Stimulated activated CD8-positive, alpha-beta memory T cell treated with anti-CD3 and anti-CD28 coated beads, Interleukin-15, amount 100 ng/mL, for 1 hour (primary cell): ENCODE measurements at regions not wholly inside any gene's neighbourhood (a gene's known extent, or its start where the extent isn't known, plus 50 kb on each side); places are given as distances from the start of the nearest gene placed in this dataset.

Experiments used
- DNase-seq: peaks from one replicate; pipeline ENCODE4 v3.0.0-alpha.2; 2020; ENCODE audit warnings: low read depth

DNA sequence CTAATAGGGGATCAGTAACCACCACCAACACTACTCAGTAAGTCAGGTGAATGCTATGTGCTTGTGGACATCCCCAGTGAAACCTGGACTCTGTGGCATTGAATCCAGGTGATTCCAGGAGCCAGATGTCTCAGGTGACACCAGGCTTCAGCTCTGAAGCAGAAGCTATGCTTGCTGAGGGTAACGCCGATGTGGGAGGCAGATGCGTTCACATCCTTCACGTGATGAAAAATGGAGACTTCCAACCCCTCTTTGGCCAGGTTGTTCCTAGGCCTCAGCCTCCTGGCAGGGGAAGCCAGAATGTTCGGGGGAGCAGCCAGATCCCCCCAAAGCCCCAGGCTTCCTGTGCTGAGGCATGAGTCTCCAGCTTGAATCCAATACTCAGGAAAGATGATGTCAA is 209.8 kb upstream of the PDE10A start:
- no peak for DNase-seq

DNA sequence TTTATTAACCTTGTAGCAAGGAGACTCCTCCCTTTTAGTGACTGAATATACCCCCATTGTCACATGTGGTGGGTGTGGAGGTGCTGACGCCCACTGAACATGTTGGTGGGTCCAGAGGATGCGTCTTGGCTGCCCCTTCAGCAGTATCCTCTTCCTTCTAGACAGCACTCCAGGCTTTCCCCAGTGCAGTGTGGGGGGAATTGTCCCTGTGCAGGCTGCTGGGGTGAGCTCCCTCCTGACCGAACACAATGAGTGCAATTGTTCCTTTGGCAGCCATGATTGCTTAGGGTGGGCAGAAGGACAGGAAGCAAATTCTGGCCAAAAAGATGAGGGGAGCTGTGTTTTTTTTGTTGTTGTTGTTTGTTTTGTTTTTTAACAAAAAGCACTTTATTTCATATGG is 209.3 kb upstream of the PDE10A start:
- DNase-seq, result no peak

DNA sequence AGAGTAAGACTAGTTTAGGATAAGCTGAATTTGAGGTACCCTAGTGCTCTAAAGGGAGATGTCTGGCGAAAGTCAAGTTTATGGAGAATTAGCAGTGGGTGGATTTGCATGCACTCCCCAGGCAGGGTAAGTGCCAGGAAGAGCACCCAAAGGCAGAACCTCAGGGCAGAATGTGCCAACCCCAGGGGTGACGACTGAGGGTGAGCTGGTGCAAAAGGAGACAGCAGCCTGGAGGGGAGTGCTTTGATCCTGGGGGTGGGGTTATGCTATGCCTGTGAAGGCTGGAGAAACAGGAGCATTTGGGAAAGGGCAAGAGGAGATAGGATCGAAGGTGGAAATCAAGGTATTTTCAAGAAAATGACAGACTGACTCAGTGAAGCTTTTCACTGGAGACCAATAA is 208.5 kb upstream of the PDE10A start:
- DNase-seq, result no peak

DNA sequence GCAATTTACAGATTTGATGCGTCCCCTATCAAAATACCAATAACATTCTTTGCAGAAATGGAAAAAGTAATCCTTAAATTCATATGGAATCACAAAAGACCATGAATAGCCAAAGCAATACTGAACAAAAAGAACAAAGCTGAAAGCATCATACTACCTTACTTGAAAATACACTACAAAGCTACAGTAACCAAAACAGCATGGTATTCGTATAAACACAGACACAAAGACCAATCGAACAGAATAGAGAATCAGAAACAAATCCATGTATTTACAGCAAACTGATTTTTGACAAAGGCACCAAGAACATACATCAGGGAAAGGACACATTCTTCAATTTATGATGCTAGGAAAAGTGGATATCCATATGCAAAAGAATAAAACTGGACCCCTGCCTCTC is 206.5 kb upstream of the PDE10A start:
- DNase-seq, result no peak

DNA sequence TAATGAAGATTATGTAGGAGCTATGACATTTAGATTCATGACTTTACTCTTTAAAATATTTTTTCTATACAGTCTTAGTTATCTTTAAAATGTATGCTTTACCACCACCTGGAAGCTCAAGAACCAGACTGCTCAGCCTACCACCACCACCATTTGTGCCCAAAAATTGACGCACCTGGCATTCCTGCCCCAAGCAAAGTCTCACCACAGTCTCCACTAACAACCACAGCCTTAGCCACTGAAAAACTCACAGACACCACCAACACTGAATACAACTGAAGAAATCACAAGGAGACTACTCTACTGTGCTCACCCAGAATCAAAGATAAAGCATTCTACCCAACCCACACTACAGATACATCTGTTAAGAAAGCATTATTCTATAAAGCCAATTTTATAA is 201.9 kb upstream of the PDE10A start:
- no peak for DNase-seq

DNA sequence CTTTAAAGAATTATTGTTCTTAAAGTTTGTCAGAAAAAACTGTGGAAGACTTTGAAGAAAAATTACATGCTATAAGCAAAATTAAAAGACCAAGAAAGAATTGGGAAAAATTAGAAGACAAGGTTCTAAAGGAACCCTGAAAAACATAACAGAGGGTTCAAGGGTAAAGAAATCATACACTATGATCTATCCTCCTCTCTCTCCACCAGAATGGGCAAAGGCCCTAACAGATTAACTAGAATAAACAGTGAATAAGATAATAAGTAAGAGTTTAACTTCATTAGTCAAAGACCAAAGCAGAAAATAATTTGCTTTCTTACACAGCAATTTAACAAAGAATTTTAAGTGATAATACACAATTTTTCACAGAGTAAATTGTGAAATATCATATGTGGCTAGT is 201.2 kb upstream of the PDE10A start:
- DNase-seq, result no peak

DNA sequence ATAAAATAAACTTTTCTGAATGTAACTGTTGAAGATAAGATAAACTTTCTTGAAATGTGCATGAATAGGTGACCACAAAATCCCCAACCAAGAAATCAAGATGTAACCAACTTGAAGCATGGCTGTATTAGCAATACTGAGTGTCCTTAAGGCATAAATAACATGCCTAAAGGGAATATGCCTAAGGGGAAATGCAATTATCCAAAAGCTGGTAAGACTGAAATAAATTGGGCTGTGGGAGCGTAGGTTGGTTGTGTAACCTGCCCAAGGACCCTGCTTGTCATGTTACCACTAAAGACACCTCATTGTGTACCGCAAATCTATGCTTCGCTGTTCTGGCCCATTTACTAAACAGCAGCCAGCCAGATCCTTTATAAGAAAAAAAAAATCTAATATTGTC is 200.8 kb upstream of the PDE10A start:
- DNase-seq, result no peak

DNA sequence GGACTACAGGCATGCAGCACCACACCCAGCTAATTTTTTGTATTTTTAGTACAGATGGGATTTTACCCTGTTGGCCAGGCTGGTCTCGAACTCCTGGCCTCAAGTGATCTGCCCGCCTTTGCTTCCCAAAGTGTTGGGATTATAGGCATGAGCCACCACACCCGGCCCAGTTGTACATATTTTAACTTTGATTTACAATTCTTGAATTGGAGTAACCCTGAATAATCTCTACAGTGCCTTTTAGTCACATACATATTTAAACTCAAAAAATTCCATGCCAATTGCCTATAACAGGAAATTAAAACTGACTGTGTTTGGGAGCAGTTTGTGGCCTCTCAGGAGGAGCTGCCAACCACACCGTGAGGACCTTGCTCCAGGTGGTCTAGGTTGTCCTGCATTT is 199.8 kb upstream of the PDE10A start:
- DNase-seq, result no peak

DNA sequence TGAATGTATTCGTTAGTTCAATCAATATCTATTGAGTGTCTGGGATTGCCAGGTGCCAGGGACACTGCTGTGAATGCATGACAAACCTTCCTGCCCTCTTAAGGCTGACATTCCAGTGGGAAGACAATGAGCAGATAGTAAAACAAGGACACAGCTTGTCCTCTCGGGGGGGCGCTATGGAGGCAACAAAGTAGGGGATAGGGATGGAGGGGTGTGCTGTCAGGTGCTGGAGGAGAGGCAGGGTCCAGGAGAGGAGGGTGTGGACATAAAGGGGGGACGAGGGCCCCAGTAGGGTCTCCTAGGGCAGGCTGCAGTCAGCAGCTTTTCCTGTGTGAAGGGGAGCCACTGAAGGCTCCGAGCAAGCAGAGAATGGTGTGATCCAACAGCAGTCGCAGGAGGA is 198.2 kb upstream of the PDE10A start:
- DNase-seq, result no peak

DNA sequence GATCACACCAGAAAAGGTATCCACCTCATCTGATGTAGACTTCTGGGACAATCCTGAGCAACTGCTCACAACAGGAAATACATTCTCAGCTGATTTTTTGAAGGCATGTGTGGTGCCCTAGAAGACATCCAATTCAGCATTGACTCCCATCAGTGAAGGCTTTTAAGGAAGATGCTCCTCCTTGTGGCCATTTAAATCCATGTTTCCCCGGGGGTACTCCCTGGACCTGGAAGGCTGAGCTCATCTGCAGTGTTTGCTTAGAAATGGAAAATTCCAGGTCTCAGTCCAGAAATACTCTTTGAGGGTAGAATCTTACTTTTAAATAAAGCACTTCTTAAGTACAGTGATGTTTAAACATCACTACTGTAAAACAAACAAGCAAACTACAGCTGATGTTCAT is 195.5 kb upstream of the PDE10A start:
- no peak for DNase-seq

DNA sequence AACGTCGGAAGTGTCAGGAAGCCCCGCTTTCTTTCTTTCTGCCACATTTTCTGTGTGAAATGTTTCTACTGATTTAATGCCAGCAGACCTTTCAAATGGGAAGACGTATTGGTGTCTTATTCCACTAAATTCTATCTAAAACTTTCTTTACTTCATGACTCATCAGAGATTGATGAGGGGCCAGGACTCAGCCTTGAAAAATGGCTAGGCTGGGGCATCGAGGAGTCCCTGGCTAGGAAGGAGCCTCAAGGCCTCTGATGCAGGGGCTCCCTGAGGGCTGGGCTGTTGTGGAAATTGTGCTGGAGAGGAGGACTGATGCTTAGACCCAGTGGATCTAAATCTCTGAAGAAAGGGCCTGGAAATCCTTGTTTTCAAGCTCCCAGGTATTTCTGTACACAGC is 192.8 kb upstream of the PDE10A start:
- DNase-seq, result no peak

DNA sequence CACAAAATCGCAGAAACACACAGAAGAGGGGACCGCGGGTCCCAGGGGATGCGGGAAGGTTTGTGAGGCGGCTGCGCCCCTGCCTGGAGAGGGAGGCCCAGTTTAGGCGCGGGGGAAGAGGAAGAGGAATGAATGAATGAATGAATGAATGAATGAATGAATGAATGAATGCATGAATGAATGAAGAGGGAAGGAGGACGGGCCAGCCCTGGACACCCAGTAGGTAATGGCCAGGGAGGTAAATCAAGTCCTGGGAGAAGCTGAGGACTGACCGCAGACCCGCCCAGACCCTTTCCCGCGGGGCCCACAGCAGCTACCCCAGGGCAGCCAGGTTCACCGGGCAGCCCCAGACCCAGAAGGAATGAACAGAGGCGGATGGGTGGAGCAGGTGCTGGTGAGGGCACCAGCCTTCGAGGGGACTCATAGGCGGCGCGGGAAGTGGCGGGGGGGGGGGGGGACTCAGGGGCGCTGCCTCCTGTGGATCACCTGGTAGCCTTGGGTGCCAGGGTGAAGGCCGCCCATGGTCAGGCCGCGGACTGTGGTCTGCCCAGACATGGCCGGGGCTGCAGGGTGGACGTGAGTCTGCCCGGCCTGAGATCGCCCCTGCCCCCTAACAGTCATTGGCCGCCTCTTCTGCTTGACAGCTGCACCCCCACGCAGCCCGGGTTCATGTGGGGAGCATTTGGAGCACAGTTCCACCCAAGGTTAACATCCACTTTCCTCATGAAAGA is 192.0 kb upstream of the PDE10A start:
- DNase-seq, result no peak

DNA sequence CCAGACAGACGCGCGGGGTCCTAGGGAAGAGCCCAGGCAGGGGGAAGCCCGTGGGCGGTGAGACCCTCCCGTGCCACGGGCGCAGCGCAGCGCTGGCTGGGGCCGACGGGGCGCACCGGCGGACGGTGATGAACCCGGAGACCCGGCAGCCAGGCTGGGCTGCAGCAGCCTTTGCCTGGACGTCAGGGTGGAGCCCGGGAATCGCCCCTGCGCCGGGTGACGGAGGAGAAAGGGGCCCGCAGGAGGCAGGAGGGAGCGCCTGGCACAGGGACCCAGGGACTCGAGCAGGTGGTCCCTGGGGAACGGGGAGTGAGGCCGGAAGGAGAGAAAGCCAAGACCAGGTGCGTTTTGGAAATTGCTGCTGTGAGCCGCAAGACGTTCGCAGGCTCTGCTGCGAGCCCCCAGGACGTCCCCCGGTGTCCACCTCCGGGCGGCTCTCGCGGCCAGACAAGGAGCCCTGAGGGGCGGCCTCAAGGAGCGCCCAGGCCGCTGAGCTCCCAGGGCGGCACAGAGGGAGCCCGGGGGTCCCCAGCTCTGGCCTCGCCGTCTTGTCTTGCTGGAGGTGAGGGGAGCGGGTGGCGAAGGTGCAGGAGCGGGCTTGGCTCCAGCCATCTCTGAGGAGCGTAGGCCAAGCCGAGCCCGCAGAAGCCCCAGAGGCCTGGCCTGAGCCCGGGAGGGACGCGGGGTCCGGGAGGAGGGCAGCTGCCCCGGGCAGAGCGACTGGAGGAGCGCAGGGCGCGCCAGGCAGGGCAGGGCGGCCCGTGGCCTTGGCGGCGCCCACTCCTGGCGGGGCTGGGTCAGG is 191.2 kb upstream of the PDE10A start:
- DNase-seq, result no peak

DNA sequence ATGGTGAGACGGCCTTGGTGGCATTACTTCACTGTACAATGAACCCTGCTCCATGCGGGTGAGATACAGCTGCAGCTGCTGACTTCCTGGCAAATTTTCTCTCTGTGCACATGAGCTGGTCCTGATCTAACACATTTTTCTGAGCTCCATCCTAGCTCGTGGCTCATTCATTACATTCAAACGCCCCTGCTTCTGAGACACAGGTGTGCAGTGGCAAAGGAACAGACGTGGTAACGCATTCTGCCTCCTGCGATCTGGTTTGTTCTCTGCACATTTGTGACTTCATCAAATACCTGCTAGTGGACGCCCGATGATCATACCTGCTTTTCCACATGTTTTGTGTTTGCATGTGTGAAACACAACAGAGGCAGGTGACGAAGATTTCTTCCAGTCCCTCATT is 189.6 kb upstream of the PDE10A start:
- DNase-seq, result no peak

DNA sequence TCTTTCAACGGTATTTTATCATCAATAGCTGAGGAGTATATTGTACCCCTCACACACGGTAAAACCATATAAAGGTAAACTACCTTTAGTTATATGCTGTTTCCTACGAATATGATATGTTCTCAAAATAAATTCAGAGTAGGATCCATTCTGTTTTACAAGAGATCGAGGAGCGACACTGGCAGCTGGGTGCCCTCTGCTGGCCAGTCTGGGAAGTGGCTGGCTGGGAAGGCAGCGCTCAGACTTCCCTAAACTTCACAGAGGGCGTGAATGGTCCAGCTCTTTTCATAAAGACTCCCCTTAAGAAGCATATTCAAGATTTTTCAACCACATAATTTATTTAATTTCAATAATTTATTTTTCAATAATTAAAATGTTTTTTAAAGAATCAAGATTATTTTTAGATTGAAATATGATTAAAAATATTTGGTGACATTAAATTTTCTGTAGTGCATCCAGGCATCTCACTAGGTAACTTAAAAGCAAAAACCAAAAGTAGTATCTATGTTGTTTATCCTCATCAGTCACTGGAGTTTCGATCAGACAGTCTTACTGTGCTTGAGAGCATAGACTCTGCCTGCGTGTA is 187.5 kb upstream of the PDE10A start:
- DNase-seq, result peak; percentile 29

DNA sequence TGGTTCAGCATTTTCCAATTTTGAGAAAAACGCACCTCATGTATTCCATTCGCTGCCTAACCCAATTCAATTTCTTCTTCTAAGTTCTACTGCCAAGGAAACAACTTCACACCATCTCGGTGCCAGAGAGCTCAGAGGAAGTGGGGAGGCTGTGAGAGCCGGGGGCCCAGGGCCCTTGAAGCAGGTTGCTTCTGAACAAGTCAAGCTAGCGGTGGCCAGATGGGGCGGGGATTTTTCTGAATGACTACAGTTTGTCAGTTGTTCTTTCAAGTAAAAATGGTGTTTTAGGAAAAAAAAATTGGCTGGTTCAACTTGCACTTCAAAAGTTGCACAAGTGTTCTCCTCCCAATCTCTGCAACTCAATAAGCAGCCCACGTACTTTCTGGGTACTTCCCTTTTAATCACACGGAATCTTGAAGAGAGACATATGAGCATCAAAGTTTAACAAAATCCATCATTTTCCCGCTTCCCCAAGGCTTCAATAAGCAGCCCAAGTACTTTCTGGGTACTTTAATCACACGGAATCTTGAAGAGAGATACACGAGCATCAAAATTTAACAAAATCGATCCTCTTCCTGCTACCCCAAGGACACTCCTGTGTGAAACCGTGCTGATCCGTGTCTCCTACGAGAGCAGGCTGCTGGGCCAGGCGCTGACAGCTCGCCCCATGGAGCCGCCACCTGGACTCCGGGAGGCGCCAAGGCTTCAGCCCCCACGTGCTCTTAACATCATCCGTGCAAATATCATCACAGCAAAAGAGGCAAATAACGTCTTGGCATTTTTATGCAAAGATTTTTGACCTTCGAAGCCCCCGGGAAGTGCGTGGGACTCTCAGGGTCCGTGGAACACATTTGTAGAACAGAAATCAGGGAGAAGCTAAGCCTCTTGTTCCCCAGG is 186.7 kb upstream of the PDE10A start:
- DNase-seq, result no peak

DNA sequence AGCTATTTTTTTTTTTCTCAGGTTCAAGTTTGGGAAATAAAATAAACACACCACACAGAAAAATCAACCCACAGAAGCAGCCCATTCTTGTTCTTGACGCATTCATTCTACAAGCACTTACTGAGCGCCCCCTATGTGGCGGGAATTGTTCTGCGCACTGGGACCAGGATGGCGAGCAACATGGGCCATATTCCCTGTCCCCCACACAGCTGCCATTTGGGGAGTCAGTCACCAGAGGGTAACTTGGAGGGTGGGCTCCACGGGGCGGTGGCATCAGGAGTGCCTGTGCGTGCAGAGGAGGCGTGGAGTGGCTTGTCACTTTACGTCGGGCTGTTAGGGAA is 185.0 kb upstream of the PDE10A start:
- no peak for DNase-seq

DNA sequence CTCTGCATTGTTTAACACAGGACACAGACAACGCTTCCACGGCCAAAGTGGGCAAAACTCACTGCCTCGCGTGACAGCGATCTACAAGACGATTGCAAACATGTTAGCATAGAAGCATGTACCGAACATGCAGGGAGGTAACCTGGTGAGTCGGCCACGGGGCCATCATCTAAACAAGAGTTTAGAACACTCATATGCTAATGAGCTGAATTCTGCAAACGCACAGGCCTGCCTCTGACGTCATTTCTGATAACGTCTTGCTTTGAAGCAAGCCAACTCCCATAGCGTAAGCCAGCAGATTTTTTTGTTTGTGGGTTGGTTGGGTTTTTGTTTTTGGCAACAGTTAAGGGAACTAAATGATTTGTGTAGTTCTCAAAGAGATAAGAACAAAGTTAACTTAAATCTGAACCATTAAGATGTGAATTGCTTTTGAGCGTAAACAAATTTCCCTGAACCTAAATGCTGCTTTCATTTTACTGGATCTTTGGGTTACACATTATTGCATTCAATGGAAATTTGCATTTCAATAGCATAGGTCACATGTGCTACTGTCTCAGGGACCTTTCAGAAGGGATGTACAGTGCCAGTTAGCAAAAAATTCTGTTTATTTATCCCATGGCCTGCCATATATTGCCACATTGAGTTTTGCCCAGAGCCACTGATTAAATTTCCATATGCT is 184.5 kb upstream of the PDE10A start:
- DNase-seq, result no peak

DNA sequence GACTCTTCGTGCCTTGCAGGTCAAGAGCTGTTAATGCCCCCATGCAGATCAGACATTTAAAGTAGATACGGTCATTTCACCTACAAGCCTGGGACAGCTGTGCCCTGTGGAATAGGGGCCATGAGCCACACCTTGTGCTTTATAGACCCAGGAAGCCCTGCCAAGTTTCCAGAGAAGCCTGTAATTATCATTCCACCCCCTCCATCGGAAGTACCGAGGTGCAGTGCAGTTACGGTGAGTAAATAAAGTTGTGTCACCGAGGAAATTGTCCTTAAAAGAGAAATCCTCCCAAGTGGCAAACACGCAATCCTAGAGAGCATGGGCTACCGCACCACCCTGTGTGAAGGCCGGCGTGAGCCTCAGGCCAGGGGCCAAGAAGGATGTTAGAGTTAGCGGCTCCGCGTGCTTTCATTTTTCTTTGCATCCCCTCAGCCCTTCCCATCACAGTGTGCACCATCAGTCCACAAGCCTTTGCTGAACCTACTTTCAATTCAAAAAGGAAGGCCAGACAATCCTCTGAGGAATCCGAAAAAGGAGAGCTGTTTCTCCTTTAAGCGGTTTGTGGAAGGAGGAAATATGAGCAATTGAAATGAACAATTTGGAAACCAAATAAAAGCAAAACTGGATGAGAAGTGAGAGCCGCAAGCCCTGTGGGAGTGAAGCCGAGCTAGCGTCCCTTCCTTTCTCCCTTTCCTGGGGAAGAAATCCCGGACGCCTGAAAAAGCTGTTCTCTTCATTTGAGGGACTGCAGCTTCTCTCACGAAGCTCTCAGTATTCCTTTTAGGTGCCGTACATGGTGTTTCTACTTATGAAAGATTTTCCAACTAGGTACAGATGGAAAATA is 183.3 kb upstream of the PDE10A start:
- no peak for DNase-seq

DNA sequence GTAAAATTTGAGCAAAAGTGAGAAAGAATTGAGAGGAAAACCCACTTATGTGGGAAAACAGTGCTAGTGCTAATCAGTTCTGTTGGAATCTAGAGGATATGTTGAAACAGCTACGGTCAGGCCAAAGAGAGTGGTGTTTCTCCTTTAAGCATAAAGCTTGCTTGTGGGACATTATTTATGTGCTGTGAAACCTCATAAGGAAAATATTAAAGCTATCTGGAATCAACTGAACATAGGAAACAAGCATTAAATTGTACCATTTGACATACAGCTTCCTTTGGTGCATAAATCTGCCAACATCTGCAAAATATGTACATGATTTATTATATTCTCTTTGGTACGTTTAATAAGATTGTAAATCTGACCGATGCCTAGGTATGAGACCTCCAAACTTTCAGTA is 182.5 kb upstream of the PDE10A start:
- no peak for DNase-seq

DNA sequence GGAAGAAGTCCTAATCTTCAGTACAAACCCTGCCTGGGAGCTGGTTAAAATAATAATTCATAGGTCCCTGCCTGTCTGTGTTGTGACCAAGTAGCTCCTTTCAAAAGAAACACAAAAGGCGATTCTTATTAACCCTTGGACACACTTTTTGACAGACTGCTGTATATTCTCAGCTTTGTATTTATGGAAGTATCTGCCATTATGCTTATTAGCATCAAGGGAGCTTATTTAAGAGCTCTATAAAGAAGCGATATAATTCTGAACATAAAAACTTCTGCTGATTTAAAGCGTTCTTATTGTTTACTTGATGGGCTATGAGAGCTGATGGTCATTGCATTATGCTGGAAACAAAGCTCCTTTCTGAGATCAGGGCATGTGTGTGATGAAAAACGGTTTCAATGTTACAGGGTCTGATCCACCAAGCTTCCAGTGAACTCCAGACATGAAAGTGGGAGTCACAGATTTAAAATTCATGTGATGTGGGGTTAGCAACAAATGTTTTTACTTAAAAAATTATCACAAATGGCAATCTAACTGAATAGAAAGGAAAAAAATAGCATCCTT is 181.8 kb upstream of the PDE10A start:
- DNase-seq, result no peak
